Gastrocnemius medialis (tissue), 4 donors: ENCODE measurements at regions not wholly inside any gene's neighbourhood (a gene's known extent, or its start where the extent isn't known, plus 50 kb on each side); places are given as distances from the start of the nearest gene placed in this dataset.

Experiments used
- CTCF ChIP-seq, 5 experiments: fragments of 450-650 bp in 3 of 5; fragments of 200-600 bp in 2 of 5; sonication (generic) in 2 of 5; IDR thresholded peaks in 4 of 5; conservative IDR thresholded peaks in 1 of 5; 1 replicate in 4 of 5; 2 replicates in 1 of 5; pipeline ENCODE4 v1.5.1; 2016 to 2019; ENCODE audit warnings: antibody characterized with exemption in 5 of 5, mild to moderate bottlenecking in 3 of 5, moderate library complexity in 3 of 5
- POLR2A ChIP-seq, 2 donors: fragments of 450-650 bp; IDR thresholded peaks; one replicate each; pipeline ENCODE4 v1.6.1; 2017; ENCODE audit warnings: antibody characterized with exemption in 2 of 2, mild to moderate bottlenecking in 2 of 2, moderate library complexity in 2 of 2

- TF ChIP-seq CTCF (IDR thresholded peaks at IDR 0.05 in 4 of 5, conservative IDR thresholded peaks at IDR 0.05 in 1 of 5), result no peak
- no peak for TF ChIP-seq POLR2A (IDR thresholded peaks at IDR 0.05)
Observed at GRCh38 chr19:34590228-34590627, 86.7 kb downstream of the SCGB2B2 start.
